HEK293T (cell line): ENCODE measurements at regions not wholly inside any gene's neighbourhood (a gene's known extent, or its start where the extent isn't known, plus 50 kb on each side); places are given as distances from the start of the nearest gene placed in this dataset.
"Not testable (repeated sequence)": the region's sequence is repeated elsewhere in the genome, so short reads cannot be mapped to it uniquely, and the experiment has no call there.

Source experiments
- CTCF ChIA-PET: fragments of 350-600 bp; formaldehyde crosslinking; extraction: SDS; loops from one replicate; lab custom pipeline; 2021; ENCODE audit warnings: antibody characterized with exemption, inconsistent platforms; lab: Yijun Ruan, JAX
- POLR2A ChIA-PET: fragments of 350-600 bp; formaldehyde crosslinking; extraction: SDS; loops from one replicate; lab custom pipeline; 2020; ENCODE audit warnings: antibody characterized with exemption, inconsistent platforms; lab: Yijun Ruan, JAX
- DNase-seq: peaks from one replicate; pipeline ENCODE4 v3.0.0; 2012; ENCODE audit warnings: mixed read lengths; ENCODE audit errors: extremely low spot score
- ARNT ChIP-seq: fragments of 450-650 bp; IDR thresholded peaks from 2 replicates; pipeline ENCODE4 v1.6.1; 2017; ENCODE audit warnings: mild to moderate bottlenecking
- BHLHE40 ChIP-seq: fragments of 450-650 bp; IDR thresholded peaks from 2 replicates; pipeline ENCODE4 v1.6.1; 2016; ENCODE audit warnings: mild to moderate bottlenecking, moderate library complexity, borderline replicate concordance
- CTBP1 ChIP-seq: fragments of 450-650 bp; IDR thresholded peaks from 2 replicates; pipeline ENCODE4 v1.6.1; 2016; ENCODE audit warnings: borderline replicate concordance
- ELF4 ChIP-seq: fragments of 450-650 bp; IDR thresholded peaks from 2 replicates; pipeline ENCODE4 v1.6.1; 2017; ENCODE audit warnings: antibody characterized with exemption
- FOXA1 ChIP-seq: fragments of 450-650 bp; IDR thresholded peaks from 2 replicates; pipeline ENCODE4 v1.6.1; 2016; ENCODE audit warnings: mild to moderate bottlenecking
- FOXK2 ChIP-seq: fragments of 450-650 bp; IDR thresholded peaks from 2 replicates; pipeline ENCODE4 v1.6.1; 2016; ENCODE audit warnings: mild to moderate bottlenecking
- FOXM1 ChIP-seq: fragments of 450-650 bp; IDR thresholded peaks from 2 replicates; pipeline ENCODE4 v1.6.1; 2017; ENCODE audit warnings: mild to moderate bottlenecking, borderline replicate concordance
- HDGF ChIP-seq: fragments of 450-650 bp; IDR thresholded peaks from 2 replicates; pipeline ENCODE4 v1.6.1; 2017; ENCODE audit warnings: antibody characterized with exemption, borderline replicate concordance
- L3MBTL2 ChIP-seq: fragments of 450-650 bp; conservative IDR thresholded peaks from 2 replicates; pipeline ENCODE4 v1.6.1; 2016; ENCODE audit warnings: mild to moderate bottlenecking
- LEF1 ChIP-seq: fragments of 450-650 bp; IDR thresholded peaks from 2 replicates; pipeline ENCODE4 v1.6.1; 2017; ENCODE audit warnings: mild to moderate bottlenecking, borderline replicate concordance
- NFRKB ChIP-seq: fragments of 450-650 bp; IDR thresholded peaks from 2 replicates; pipeline ENCODE4 v1.6.1; 2016; ENCODE audit warnings: mild to moderate bottlenecking, moderate library complexity
- PKNOX1 ChIP-seq: fragments of 450-650 bp; IDR thresholded peaks from 2 replicates; pipeline ENCODE4 v1.6.1; 2016
- SP1 ChIP-seq: fragments of 450-650 bp; IDR thresholded peaks from 2 replicates; pipeline ENCODE4 v1.6.1; 2017
- SUZ12 ChIP-seq: fragments of 450-650 bp; IDR thresholded peaks from 2 replicates; pipeline ENCODE4 v1.6.1; 2016; ENCODE audit warnings: mild to moderate bottlenecking
- TARDBP ChIP-seq: fragments of 450-650 bp; IDR thresholded peaks from 2 replicates; pipeline ENCODE4 v1.6.1; 2016
- ZNF384 ChIP-seq: fragments of 450-650 bp; IDR thresholded peaks from 2 replicates; pipeline ENCODE4 v1.6.1; 2016

GRCh38 chr5:100647461-100648230 is 112.5 kb downstream of the FAM174A start:
- CTCF ChIA-PET, result interaction anchor here (0.6 kb wide), 1 partner anchor 9 kb away, joined by 3 read pairs; no protein-coding TSS in a partner anchor
- peak; percentile 29; the same call in 1 of the 2 replicates for TF ChIP-seq PKNOX1
- no peak for TF ChIP-seq FOXA1
- TF ChIP-seq ARNT, result no peak
- TF ChIP-seq SP1, result no peak
- peak; percentile 16 for DNase-seq
- POLR2A ChIA-PET, result no interaction called here

- CTCF ChIA-PET, result no interaction called here
- TF ChIP-seq NFRKB, result no peak
- TF ChIP-seq BHLHE40, result no peak
- POLR2A ChIA-PET, result no interaction called here
- DNase-seq, result no peak
Measured at GRCh38 chr5:100654895-100655294, 119.7 kb downstream of the FAM174A start.

GRCh38 chr5:100656771-100657170 is 121.6 kb downstream of the FAM174A start:
- CTCF ChIA-PET, result interaction anchor here (0.7 to 0.9 kb wide), 2 partner anchors 9 to 425 kb away, joined by 3 read pairs; no protein-coding TSS in a partner anchor
- POLR2A ChIA-PET, DNase-seq: not testable (repeated sequence)

GRCh38 chr5:100659080-100659795 is 124.1 kb downstream of the FAM174A start:
- no peak for TF ChIP-seq PKNOX1
- TF ChIP-seq L3MBTL2, result no peak
- TF ChIP-seq NFRKB, result no peak
- TF ChIP-seq FOXA1, result no peak
- no peak for TF ChIP-seq FOXM1
- no peak for TF ChIP-seq FOXK2
- TF ChIP-seq CTBP1, result no peak
- no peak for TF ChIP-seq SUZ12
- no peak for TF ChIP-seq SP1
- no peak for TF ChIP-seq HDGF
- no peak for TF ChIP-seq BHLHE40
- no peak for TF ChIP-seq LEF1
- no peak for TF ChIP-seq ELF4
- no peak for TF ChIP-seq TARDBP
- ChIA-PET POLR2A (no interaction called here), CTCF (no interaction called here)
- DNase-seq, result no peak

GRCh38 chr5:100664140-100664539 is 129.0 kb downstream of the FAM174A start:
- CTCF ChIA-PET, result no interaction called here
- TF ChIP-seq FOXK2, result no peak
- TF ChIP-seq BHLHE40, result no peak
- TF ChIP-seq ELF4, result no peak
- POLR2A ChIA-PET, result no interaction called here
- DNase-seq, result no peak

- ChIA-PET POLR2A (no interaction called here), CTCF (no interaction called here)
Measured at GRCh38 chr5:100667161-100667630, 132.0 kb downstream of the FAM174A start.

More at GRCh38 chr5:100667161-100667630, 132.0 kb downstream of the FAM174A start:
- DNase-seq, result no peak
- TF ChIP-seq FOXK2, result no peak
- no peak for TF ChIP-seq FOXA1
- TF ChIP-seq ZNF384, result no peak
- TF ChIP-seq PKNOX1, result no peak
- no peak for TF ChIP-seq ARNT
- no peak for TF ChIP-seq SP1
- no peak for TF ChIP-seq NFRKB
- no peak for TF ChIP-seq FOXM1
- TF ChIP-seq LEF1, result no peak
- TF ChIP-seq L3MBTL2, result no peak
- TF ChIP-seq BHLHE40, result no peak
- TF ChIP-seq ELF4, result no peak
- no peak for TF ChIP-seq SUZ12
- no peak for TF ChIP-seq CTBP1
- TF ChIP-seq HDGF, result no peak
- no peak for TF ChIP-seq TARDBP
